ENCODE measurements at regions not wholly inside any gene's neighbourhood (a gene's known extent, or its start where the extent isn't known, plus 50 kb on each side); places are given as distances from the start of the nearest gene placed in this dataset.

DNA sequence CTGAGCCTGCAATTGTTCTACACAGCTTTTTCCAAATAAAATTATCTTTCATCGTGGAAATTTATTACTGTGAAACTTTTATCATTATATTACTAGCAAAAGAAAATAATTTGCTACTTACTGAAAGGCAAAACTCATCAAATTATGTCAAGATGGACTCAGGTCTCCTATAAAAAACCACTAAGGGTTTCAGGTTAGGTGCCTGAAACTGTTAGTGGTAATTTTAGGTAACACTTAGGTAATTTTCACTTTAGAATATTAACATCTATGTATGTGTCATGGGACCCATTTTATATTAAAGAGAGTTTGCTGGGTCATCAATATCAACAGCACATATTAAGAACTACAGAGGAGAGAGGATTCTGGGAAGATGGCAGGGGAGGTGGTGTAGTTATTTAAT lies 651.5 kb downstream of the CENPC start:
- TF ChIP-seq TAF1 (IDR thresholded peaks at IDR 0.05; ENCODE audit: low read depth, low read length), result no peak
- TF ChIP-seq POLR2AphosphoS5 (IDR thresholded peaks at IDR 0.05; ENCODE audit: low read depth, low read length), result no peak
- TF ChIP-seq POLR2A (IDR thresholded peaks at IDR 0.05; ENCODE audit: low read depth, low read length), result no peak
- no peak for TF ChIP-seq PAX5 (IDR thresholded peaks at IDR 0.05; ENCODE audit: insufficient read depth, low read length, severe bottlenecking)
- no peak for TF ChIP-seq SPI1 (IDR thresholded peaks at IDR 0.05; ENCODE audit: low read depth, low read length)
- no peak for TF ChIP-seq POU2F2 (IDR thresholded peaks at IDR 0.05; ENCODE audit: low read depth, low read length)
